GM23338 (cell line): ENCODE measurements at regions not wholly inside any gene's neighbourhood (a gene's known extent, or its start where the extent isn't known, plus 50 kb on each side); places are given as distances from the start of the nearest gene placed in this dataset.

Source experiments
- EZH2 ChIP-seq: fragments of 200-600 bp; sonication (generic); IDR thresholded peaks from one replicate; pipeline ENCODE4 v1.8.0; 2017; ENCODE audit warnings: antibody characterized with exemption, mild to moderate bottlenecking, low read depth; ENCODE audit not compliant: unreplicated experiment
- EZH2phosphoT487 ChIP-seq: fragments of 200-600 bp; sonication (generic); IDR thresholded peaks from one replicate; pipeline ENCODE4 v1.8.1; 2018; ENCODE audit warnings: antibody characterized with exemption; ENCODE audit not compliant: unreplicated experiment
- JUNB ChIP-seq: IDR thresholded peaks from one replicate; pipeline ENCODE4 v1.6.1; 2016; ENCODE audit warnings: antibody characterized with exemption; ENCODE audit not compliant: unreplicated experiment
- NANOG ChIP-seq: IDR thresholded peaks from 2 replicates; pipeline ENCODE4 v1.6.1; 2016; ENCODE audit warnings: antibody characterized with exemption, borderline replicate concordance
- POLR2AphosphoS5 ChIP-seq: IDR thresholded peaks from 2 replicates; pipeline ENCODE4 v1.6.1; 2016; ENCODE audit warnings: antibody characterized with exemption, low read depth
- ZNF114 ChIP-seq: fragments of 250-450 bp; sonication (Bioruptor Pico); IDR thresholded peaks from 2 replicates; pipeline ENCODE4 v1.5.0; 2020; ENCODE audit warnings: mild to moderate bottlenecking, moderate library complexity
- TF ChIP-seq, protein P1 (sequence below), 2 experiments: fragments of 200-600 bp in 1 of 2; sonication (generic) in 1 of 2; conservative IDR thresholded peaks; 2 replicates each; pipeline versions ENCODE4 v1.5.1 to v1.6.1; 2016 to 2017; ENCODE audit warnings: antibody characterized with exemption in 2 of 2, low read depth in 2 of 2, mild to moderate bottlenecking in 2 of 2, moderate library complexity in 1 of 2
- TF ChIP-seq, protein P2 (sequence below): IDR thresholded peaks from one replicate; pipeline ENCODE4 v1.6.1; 2018; ENCODE audit warnings: antibody characterized with exemption; ENCODE audit not compliant: unreplicated experiment
- TF ChIP-seq, protein P3 (sequence below): IDR thresholded peaks from 2 replicates; pipeline ENCODE4 v1.6.1; 2016; ENCODE audit warnings: antibody characterized with exemption

DNA sequence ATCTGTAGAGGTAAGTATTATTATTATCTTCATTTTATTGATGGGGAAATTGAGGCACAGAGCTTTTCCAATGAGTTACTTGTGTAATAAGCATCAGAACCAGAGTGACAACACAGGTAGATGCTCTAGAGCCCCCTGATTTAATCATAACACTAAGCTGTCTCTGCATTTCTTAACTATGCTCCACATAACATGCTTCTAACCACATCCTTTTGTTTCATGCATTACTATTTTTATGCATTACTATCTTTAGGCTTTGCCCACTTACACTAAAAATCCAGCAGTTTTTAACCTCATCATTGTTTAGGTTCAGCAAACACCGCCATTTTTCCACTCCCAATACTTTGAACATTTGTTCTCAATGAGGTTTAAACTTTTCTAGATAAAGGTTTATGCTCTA lies 1900.8 kb upstream of the PCDH10 start:
- TF ChIP-seq EZH2phosphoT487 (no peak), EZH2 (no peak), POLR2AphosphoS5 (no peak), JUNB (no peak), ZNF114 (CRISPR knock-in tag) (no peak), NANOG (no peak)
- TF ChIP-seq, protein P1, sequence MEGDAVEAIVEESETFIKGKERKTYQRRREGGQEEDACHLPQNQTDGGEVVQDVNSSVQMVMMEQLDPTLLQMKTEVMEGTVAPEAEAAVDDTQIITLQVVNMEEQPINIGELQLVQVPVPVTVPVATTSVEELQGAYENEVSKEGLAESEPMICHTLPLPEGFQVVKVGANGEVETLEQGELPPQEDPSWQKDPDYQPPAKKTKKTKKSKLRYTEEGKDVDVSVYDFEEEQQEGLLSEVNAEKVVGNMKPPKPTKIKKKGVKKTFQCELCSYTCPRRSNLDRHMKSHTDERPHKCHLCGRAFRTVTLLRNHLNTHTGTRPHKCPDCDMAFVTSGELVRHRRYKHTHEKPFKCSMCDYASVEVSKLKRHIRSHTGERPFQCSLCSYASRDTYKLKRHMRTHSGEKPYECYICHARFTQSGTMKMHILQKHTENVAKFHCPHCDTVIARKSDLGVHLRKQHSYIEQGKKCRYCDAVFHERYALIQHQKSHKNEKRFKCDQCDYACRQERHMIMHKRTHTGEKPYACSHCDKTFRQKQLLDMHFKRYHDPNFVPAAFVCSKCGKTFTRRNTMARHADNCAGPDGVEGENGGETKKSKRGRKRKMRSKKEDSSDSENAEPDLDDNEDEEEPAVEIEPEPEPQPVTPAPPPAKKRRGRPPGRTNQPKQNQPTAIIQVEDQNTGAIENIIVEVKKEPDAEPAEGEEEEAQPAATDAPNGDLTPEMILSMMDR (conservative IDR thresholded peaks at IDR 0.05; ENCODE audit: low read depth in 2 of 2): no peak
- TF ChIP-seq, protein P2, sequence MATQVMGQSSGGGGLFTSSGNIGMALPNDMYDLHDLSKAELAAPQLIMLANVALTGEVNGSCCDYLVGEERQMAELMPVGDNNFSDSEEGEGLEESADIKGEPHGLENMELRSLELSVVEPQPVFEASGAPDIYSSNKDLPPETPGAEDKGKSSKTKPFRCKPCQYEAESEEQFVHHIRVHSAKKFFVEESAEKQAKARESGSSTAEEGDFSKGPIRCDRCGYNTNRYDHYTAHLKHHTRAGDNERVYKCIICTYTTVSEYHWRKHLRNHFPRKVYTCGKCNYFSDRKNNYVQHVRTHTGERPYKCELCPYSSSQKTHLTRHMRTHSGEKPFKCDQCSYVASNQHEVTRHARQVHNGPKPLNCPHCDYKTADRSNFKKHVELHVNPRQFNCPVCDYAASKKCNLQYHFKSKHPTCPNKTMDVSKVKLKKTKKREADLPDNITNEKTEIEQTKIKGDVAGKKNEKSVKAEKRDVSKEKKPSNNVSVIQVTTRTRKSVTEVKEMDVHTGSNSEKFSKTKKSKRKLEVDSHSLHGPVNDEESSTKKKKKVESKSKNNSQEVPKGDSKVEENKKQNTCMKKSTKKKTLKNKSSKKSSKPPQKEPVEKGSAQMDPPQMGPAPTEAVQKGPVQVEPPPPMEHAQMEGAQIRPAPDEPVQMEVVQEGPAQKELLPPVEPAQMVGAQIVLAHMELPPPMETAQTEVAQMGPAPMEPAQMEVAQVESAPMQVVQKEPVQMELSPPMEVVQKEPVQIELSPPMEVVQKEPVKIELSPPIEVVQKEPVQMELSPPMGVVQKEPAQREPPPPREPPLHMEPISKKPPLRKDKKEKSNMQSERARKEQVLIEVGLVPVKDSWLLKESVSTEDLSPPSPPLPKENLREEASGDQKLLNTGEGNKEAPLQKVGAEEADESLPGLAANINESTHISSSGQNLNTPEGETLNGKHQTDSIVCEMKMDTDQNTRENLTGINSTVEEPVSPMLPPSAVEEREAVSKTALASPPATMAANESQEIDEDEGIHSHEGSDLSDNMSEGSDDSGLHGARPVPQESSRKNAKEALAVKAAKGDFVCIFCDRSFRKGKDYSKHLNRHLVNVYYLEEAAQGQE: no peak
- TF ChIP-seq, protein P3, sequence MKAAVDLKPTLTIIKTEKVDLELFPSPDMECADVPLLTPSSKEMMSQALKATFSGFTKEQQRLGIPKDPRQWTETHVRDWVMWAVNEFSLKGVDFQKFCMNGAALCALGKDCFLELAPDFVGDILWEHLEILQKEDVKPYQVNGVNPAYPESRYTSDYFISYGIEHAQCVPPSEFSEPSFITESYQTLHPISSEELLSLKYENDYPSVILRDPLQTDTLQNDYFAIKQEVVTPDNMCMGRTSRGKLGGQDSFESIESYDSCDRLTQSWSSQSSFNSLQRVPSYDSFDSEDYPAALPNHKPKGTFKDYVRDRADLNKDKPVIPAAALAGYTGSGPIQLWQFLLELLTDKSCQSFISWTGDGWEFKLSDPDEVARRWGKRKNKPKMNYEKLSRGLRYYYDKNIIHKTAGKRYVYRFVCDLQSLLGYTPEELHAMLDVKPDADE: no peak
